Coronary artery (tissue), 2 donors: ENCODE measurements at regions not wholly inside any gene's neighbourhood (a gene's known extent, or its start where the extent isn't known, plus 50 kb on each side); places are given as distances from the start of the nearest gene placed in this dataset.

Experiments
- DNase-seq: peaks from one replicate; pipeline ENCODE4 v3.0.0-alpha.2; 2017; ENCODE audit warnings: low spot score
- H3K27ac ChIP-seq, 2 donors: fragments of 200-600 bp; sonication (generic); one replicate each; pipeline ENCODE4 v1.5.1; 2016 to 2019
- H3K4me3 ChIP-seq: fragments of 200-600 bp; sonication (generic); 2 replicates; pipeline ENCODE4 v1.5.1; 2016; ENCODE audit warnings: mild to moderate bottlenecking, moderate library complexity
- CTCF ChIP-seq: fragments of 200-600 bp; sonication (generic); IDR thresholded peaks from one replicate; pipeline ENCODE4 v1.5.1; 2019; ENCODE audit warnings: antibody characterized with exemption

- Histone ChIP-seq H3K27ac (no peak overlapping the region), H3K4me3 (no peak overlapping the region)
- no peak for TF ChIP-seq CTCF
- DNase-seq, result no peak
These were observed 152.9 kb upstream of the ZNF32 start for GRCh38 chr10:43801626-43802025.

GRCh38 chr10:43801140-43801539, 152.5 kb upstream of the ZNF32 start:
- H3K4me3 ChIP-seq, result no peak overlapping the region
- no peak overlapping the region for H3K27ac ChIP-seq
- TF ChIP-seq CTCF, result no peak
- DNase-seq, result no peak

DNA sequence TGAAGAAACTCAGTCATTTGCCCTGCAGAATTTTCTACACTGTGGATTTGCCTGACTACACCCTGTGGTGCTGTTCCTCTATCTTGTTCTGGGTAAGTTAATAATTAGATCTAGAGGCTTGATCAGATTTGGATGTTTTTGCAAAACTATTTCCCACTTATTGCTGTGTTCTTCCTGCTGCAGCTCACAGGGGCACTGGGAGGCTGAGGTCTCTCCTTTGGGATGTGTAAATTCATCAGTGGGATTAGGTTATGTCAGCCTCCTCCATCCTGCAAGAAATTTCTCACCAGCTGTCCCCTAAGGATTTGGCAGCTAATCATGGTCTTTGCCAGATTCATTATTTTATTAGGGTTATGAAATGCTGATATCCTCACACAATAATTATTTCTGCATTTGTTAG, 148.1 kb upstream of the ZNF32 start:
- DNase-seq, result no peak
- Histone ChIP-seq H3K27ac (no peak overlapping the region), H3K4me3 (no peak overlapping the region)
- TF ChIP-seq CTCF, result no peak

GRCh38 chr10:43795639-43796038, 147.0 kb upstream of the ZNF32 start:
- DNase-seq, result no peak
- no peak for TF ChIP-seq CTCF
- Histone ChIP-seq H3K27ac (no peak overlapping the region), H3K4me3 (no peak overlapping the region)

DNA sequence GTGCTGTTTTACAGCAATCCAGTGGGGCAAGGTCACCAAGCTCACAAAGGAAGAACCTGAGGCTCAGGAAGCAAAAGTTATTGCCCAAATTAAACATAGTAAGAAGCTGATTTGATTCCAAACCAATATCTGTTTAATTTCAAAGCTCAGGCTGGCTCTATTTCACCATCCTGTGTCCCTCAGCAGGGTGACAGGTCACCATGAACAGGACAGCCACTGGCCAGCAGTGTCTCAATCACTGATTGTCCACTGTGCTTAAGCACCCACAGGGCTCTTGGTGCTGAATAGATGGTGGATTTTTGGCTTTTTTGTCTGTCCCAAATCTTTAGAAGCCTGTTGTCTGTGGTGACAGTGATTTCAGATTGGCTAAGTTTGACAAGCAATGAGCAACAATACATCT, 146.4 kb upstream of the ZNF32 start:
- DNase-seq, result no peak
- no peak for TF ChIP-seq CTCF
- no peak overlapping the region for H3K27ac ChIP-seq
- H3K4me3 ChIP-seq, result no peak overlapping the region

DNA sequence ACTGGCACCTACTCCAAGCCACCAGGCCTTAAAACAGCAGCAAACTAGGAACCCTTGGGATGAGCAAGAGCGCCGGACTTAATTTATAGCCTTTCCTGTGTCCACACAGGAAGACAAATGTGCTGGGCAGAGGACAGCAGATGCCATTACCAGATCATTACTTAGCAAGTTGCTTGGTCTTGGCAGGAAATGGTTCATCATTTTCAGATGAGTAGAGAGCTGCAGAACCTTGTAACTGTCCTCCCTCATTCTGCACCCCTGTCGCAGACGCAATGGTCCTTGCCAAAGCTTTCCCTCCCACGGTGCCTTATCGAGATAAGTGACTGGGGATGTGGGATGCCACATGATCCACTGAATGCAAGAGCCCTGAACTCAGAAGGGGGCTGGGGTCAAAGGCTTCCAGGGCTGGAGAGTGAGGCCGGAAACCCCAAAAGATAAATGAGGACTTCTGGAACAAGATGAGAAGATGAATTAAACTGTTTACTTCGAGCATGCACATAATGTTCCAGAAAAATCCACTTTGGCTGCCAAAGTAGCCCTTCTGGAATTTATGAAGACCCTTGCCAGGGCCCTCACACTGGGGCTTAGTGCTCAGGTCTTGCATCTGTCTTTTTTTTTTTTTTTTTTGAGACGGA, 145.6 kb upstream of the ZNF32 start:
- no peak overlapping the region for H3K27ac ChIP-seq
- no peak overlapping the region for H3K4me3 ChIP-seq
- no peak for TF ChIP-seq CTCF
- DNase-seq, result no peak

DNA sequence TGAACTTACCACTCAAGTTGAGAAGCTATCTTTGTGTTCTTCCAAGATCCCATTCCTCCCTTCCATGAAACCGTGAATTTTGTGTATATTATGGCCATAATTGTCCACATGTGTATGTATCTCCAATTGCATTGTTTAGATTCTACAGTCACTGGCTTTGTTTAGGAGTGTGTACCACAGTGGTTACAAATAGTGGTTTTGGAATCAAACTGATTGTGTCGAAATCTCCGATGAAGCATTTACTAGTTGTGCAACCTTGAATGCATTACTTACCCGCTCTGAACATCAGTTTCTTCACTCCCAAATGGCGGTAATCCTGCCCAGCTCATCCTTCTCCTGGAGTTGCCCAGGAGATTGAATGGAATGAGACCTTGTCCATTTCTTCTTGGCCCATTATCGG, 145.0 kb upstream of the ZNF32 start:
- Histone ChIP-seq H3K27ac (no peak overlapping the region), H3K4me3 (no peak overlapping the region)
- DNase-seq, result no peak
- TF ChIP-seq CTCF, result no peak
